Endothelial cell of umbilical vein (primary cell): ENCODE measurements at regions not wholly inside any gene's neighbourhood (a gene's known extent, or its start where the extent isn't known, plus 50 kb on each side); places are given as distances from the start of the nearest gene placed in this dataset.

Experiments
- BruUV-seq: library from RNA; stranded (reverse); fragments of 400-500 nt; replicated peaks from 2 replicates; lab custom pipeline; 2021; lab: Mats Ljungman, UMichigan
- CTCF ChIA-PET: fragments of 300-600, 350-600 bp; sonication (Branson Sonifier 250); formaldehyde crosslinking; loops from one replicate; lab custom pipeline; 2021; ENCODE audit warnings: antibody characterized with exemption, inconsistent platforms; lab: Charles Lee
- POLR2A ChIA-PET: fragments of 300-600, 350-600 bp; sonication (Branson Sonifier 250); formaldehyde crosslinking; loops from one replicate; lab custom pipeline; 2021; ENCODE audit warnings: antibody characterized with exemption, inconsistent platforms; lab: Charles Lee
- DNase-seq: peaks from one replicate; pipeline ENCODE4 v3.0.0-alpha.2; 2011; ENCODE audit warnings: low read depth, low spot score
- FAIRE-seq: peaks from 2 replicates; lab custom pipeline; 2011; peaks lifted over from hg19 to GRCh38; lab: Jason Lieb, UNC
- H2AFZ ChIP-seq: 2 replicates; pipeline ENCODE4 v1.6.0; 2012; ENCODE audit warnings: low read depth, low read length, control low read depth, inconsistent platforms
- H3K27ac ChIP-seq: 2 replicates; pipeline ENCODE4 v1.5.1; 2011; ENCODE audit warnings: low read depth, mild to moderate bottlenecking, control low read depth, low read length, moderate library complexity; ENCODE audit not compliant: insufficient read depth
- H3K27me3 ChIP-seq, 2 experiments: 2 replicates each; pipeline versions ENCODE4 v1.6.0 to v1.6.1; 2011; ENCODE audit warnings: low read length in 2 of 2, mixed read lengths in 1 of 2; ENCODE audit not compliant: control insufficient read depth in 2 of 2, insufficient read depth in 2 of 2
- H3K36me3 ChIP-seq, 2 experiments: 2 replicates in 1 of 2; 3 replicates in 1 of 2; pipeline ENCODE4 v1.5.1; 2011; ENCODE audit warnings: low read length in 2 of 2, mild to moderate bottlenecking in 1 of 2, moderate library complexity in 1 of 2; ENCODE audit not compliant: control insufficient read depth in 2 of 2, insufficient read depth in 2 of 2; ENCODE audit errors: extremely low read depth in 1 of 2
- H3K4me1 ChIP-seq: 3 replicates; pipeline ENCODE4 v1.5.1; 2011; ENCODE audit warnings: mild to moderate bottlenecking, low read length; ENCODE audit not compliant: control insufficient read depth, insufficient read depth; ENCODE audit errors: extremely low read depth
- H3K4me2 ChIP-seq: 2 replicates; pipeline ENCODE4 v1.6.1; 2011; ENCODE audit warnings: low read length, control low read depth, mixed read lengths; ENCODE audit not compliant: insufficient read depth
- H3K4me3 ChIP-seq, 3 experiments: fragments of 200-600 bp in 1 of 3; sonication (generic), shearing (Covaris generic) in 1 of 3; replicated peaks in 1 of 3; 2 replicates each; pipeline ENCODE4 v1.5.1; 2011 to 2016; ENCODE audit warnings: control low read depth in 3 of 3, low read length in 3 of 3, mild to moderate bottlenecking in 2 of 3, inconsistent platforms in 1 of 3, low read depth in 1 of 3, moderate library complexity in 1 of 3; ENCODE audit not compliant: insufficient read depth in 1 of 3
- H3K79me2 ChIP-seq: 2 replicates; pipeline ENCODE4 v1.6.0; 2012; ENCODE audit warnings: low read length, inconsistent platforms; ENCODE audit not compliant: control insufficient read depth, insufficient read depth
- H3K9ac ChIP-seq: replicated peaks from 2 replicates; pipeline ENCODE3; 2011; ENCODE audit warnings: low read length, control low read depth; ENCODE audit not compliant: insufficient read depth; ENCODE audit errors: extremely low read depth
- H3K9me1 ChIP-seq: replicated peaks from 3 replicates; pipeline ENCODE4 v1.6.0; 2011; ENCODE audit warnings: mild to moderate bottlenecking, low read length; ENCODE audit not compliant: control insufficient read depth, insufficient read depth; ENCODE audit errors: extremely low read depth
- H3K9me3 ChIP-seq: replicated peaks from 2 replicates; pipeline ENCODE4 v1.5.1; 2012; ENCODE audit warnings: low read length, inconsistent platforms; ENCODE audit not compliant: control insufficient read depth, insufficient read depth
- H4K20me1 ChIP-seq: replicated peaks from 2 replicates; pipeline ENCODE3; 2011; ENCODE audit warnings: mild to moderate bottlenecking, low read length; ENCODE audit not compliant: control insufficient read depth, insufficient read depth; ENCODE audit errors: extremely low read depth
- CTCF ChIP-seq, 2 donors: IDR thresholded peaks; 1 replicate in 1 of 2; 2 replicates in 1 of 2; pipeline ENCODE4 v1.5.1; 2011; ENCODE audit warnings: low read length in 2 of 2, mild to moderate bottlenecking in 2 of 2, moderate library complexity in 2 of 2, control low read depth in 1 of 2, inconsistent platforms in 1 of 2, low read depth in 1 of 2; ENCODE audit not compliant: insufficient read depth in 1 of 2; ENCODE audit errors: extremely low read depth in 1 of 2
- EZH2 ChIP-seq: IDR thresholded peaks from 2 replicates; pipeline ENCODE4 v1.6.1; 2012; ENCODE audit warnings: borderline replicate concordance, low read depth, mild to moderate bottlenecking, moderate library complexity, low read length, inconsistent platforms; ENCODE audit not compliant: severe bottlenecking
- FOS ChIP-seq: IDR thresholded peaks from 2 replicates; pipeline ENCODE4 v1.6.1; 2011; ENCODE audit warnings: mild to moderate bottlenecking, low read length, moderate library complexity, borderline replicate concordance; ENCODE audit not compliant: insufficient read depth
- GATA2 ChIP-seq: IDR thresholded peaks from 2 replicates; pipeline ENCODE4 v1.7.0; 2011; ENCODE audit warnings: low read depth, mild to moderate bottlenecking, moderate library complexity, mixed read lengths, low read length; ENCODE audit not compliant: insufficient read length, insufficient read depth
- JUN ChIP-seq: IDR thresholded peaks from 2 replicates; pipeline ENCODE4 v1.6.1; 2011; ENCODE audit warnings: borderline replicate concordance, low read depth; ENCODE audit not compliant: insufficient read length, insufficient read depth
- MAX ChIP-seq: IDR thresholded peaks from 2 replicates; pipeline ENCODE4 v1.6.1; 2011; ENCODE audit not compliant: insufficient read depth, insufficient read length
- MYC ChIP-seq: IDR thresholded peaks from one replicate; pipeline ENCODE4 v1.6.1; 2011; ENCODE audit warnings: mild to moderate bottlenecking, low read depth, low read length
- POLR2A ChIP-seq: IDR thresholded peaks from 2 replicates; pipeline ENCODE4 v1.6.1; 2012; ENCODE audit warnings: low read depth, mild to moderate bottlenecking, control low read depth, low read length
- POLR2AphosphoS5 ChIP-seq: IDR thresholded peaks from 2 replicates; pipeline ENCODE4 v1.6.1; 2012; ENCODE audit warnings: low read depth, mild to moderate bottlenecking, control low read depth, low read length, moderate library complexity; ENCODE audit not compliant: insufficient read depth
- dilution Hi-C: fragments of 300-500 bp; cut with MboI; formaldehyde crosslinking; loops from one replicate; pipeline ENCODE4 v1.15.0; 2019; ENCODE audit warnings: low sequenced_read_pairs; ENCODE audit not compliant: extremely low pct_ligation_motif_present
- intact Hi-C: fragments of 100-400 bp; cut with micrococcal nuclease; formaldehyde crosslinking; loops from one replicate; pipeline ENCODE4 v1.10.0; 2022

- Histone ChIP-seq H3K9ac (no peak overlapping the region), H3K9me1 (no peaks in the 10 kb centered on the region), H2AFZ (peak overlapping the region; percentile 47), H3K27me3 (no peaks in the 10 kb centered on the region), H3K79me2 (no peaks in the 10 kb centered on the region), H3K36me3 (no peaks in the 10 kb centered on the region), H3K4me3 (no peak overlapping the region), H3K9me3 (no peaks in the 10 kb centered on the region), H4K20me1 (no peaks in the 10 kb centered on the region), H3K4me1 (peaks cover 4% of the 10 kb centered on the region), H3K27ac (peak overlapping the region; percentile 6), H3K4me2 (no peak overlapping the region)
- DNase-seq (no peak), FAIRE-seq (no peak)
- BruUV-seq, result no TSS peak
- intact Hi-C loops (no loop called here), dilution Hi-C loops (no loop called here)
- CTCF ChIA-PET, result no interaction called here
- TF ChIP-seq FOS, result no peak
- TF ChIP-seq CTCF (IDR thresholded peaks at IDR 0.05; ENCODE audit: extremely low read depth in 1 of 2, insufficient read depth in 1 of 2, low read depth in 1 of 2, low read length in 2 of 2), result no peak
- TF ChIP-seq POLR2A, result no peak
- TF ChIP-seq MYC, result no peak
- no peak for TF ChIP-seq GATA2
- TF ChIP-seq POLR2AphosphoS5, result no peak
- no peak for TF ChIP-seq MAX
- no peak for TF ChIP-seq EZH2
- no peak for TF ChIP-seq JUN
- POLR2A ChIA-PET, result no interaction called here
These were observed 1485.3 kb upstream of the MIR17HG start for GRCh38 chr13:89862011-89862690.
